DOHH2 (cell line): ENCODE measurements at regions not wholly inside any gene's neighbourhood (a gene's known extent, or its start where the extent isn't known, plus 50 kb on each side); places are given as distances from the start of the nearest gene placed in this dataset.

ENCODE experiments used
- EZH2phosphoT487 ChIP-seq: fragments of 200-600 bp; sonication (generic); IDR thresholded peaks from 2 replicates; pipeline ENCODE4 v1.6.1; 2017; ENCODE audit warnings: borderline replicate concordance, mild to moderate bottlenecking, antibody characterized with exemption, low read length, moderate library complexity, mixed read lengths
- TF ChIP-seq, protein P1 (sequence below): fragments of 200-600 bp; sonication (generic); IDR thresholded peaks from one replicate; pipeline ENCODE4 v1.5.1; 2014; ENCODE audit warnings: antibody characterized with exemption, mild to moderate bottlenecking, low read depth, low read length; ENCODE audit not compliant: poor library complexity, severe bottlenecking

DNA sequence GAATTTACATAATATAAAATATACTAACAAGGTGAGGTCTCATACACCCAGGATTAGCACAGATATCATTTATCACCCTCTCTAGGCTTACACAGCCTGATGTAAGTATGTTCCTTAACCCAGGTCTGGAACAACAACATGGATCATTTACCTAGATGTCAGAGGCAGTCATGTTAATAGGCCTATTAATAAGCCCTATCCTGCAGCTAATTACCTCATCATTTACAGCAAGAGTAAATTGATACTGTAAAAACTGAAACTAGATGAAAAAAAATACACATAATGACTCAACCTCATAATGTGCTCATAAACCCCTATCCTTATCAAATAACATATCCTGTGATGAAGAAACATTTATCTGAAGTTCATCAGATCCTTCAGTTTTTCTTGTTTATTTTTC, 334.3 kb upstream of the MANEA start:
- TF ChIP-seq, protein P1, sequence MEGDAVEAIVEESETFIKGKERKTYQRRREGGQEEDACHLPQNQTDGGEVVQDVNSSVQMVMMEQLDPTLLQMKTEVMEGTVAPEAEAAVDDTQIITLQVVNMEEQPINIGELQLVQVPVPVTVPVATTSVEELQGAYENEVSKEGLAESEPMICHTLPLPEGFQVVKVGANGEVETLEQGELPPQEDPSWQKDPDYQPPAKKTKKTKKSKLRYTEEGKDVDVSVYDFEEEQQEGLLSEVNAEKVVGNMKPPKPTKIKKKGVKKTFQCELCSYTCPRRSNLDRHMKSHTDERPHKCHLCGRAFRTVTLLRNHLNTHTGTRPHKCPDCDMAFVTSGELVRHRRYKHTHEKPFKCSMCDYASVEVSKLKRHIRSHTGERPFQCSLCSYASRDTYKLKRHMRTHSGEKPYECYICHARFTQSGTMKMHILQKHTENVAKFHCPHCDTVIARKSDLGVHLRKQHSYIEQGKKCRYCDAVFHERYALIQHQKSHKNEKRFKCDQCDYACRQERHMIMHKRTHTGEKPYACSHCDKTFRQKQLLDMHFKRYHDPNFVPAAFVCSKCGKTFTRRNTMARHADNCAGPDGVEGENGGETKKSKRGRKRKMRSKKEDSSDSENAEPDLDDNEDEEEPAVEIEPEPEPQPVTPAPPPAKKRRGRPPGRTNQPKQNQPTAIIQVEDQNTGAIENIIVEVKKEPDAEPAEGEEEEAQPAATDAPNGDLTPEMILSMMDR = no peak
- no peak for TF ChIP-seq EZH2phosphoT487
